ENCODE measurements at regions not wholly inside any gene's neighbourhood (a gene's known extent, or its start where the extent isn't known, plus 50 kb on each side); places are given as distances from the start of the nearest gene placed in this dataset.

- Histone ChIP-seq H3K4me1 (no peaks in the 10 kb centered on the region), H3K9me3 (no peaks in the 10 kb centered on the region), H3K4me3 (no peak overlapping the region), H3K27me3 (ENCODE audit: insufficient read depth in 3 of 3, low read length in 2 of 3) (no peaks in the 10 kb centered on the region), H3K27ac (no peak overlapping the region), H3K36me3 (ENCODE audit: insufficient read depth in 1 of 2, low read depth in 1 of 2) (no peaks in the 10 kb centered on the region)
- no peak for TF ChIP-seq CTCF (IDR thresholded peaks at IDR 0.05)
- ATAC-seq: no peak
- intact Hi-C loops (cut with DNase I): no loop called here
- DNase-seq: no peak
Measured at GRCh38 chr11:24005202-24005876, 491.5 kb upstream of the LUZP2 start.

GRCh38 chr11:24043842-24044241, 453.0 kb upstream of the LUZP2 start:
- no peaks in the 10 kb centered on the region for H3K9me3 ChIP-seq
- intact Hi-C loops (cut with DNase I): no loop called here
- WGBS, 3 donors: 73 to 91% (median 90%) methylated on average over 3 of the region's 3 CpGs
- no peak overlapping the region for H3K4me3 ChIP-seq
- H3K36me3 ChIP-seq (ENCODE audit: insufficient read depth in 1 of 2, low read depth in 1 of 2): no peaks in the 10 kb centered on the region
- ATAC-seq (no peak), DNase-seq (no peak)
- H3K4me1 ChIP-seq: no peaks in the 10 kb centered on the region
- no peak for TF ChIP-seq CTCF (IDR thresholded peaks at IDR 0.05)
- peaks cover 0 to 2% (median 0%) of the 10 kb centered on the region in 3 donors for H3K27me3 ChIP-seq (ENCODE audit: insufficient read depth in 3 of 3, low read length in 2 of 3)
- H3K27ac ChIP-seq: no peak overlapping the region

GRCh38 chr11:24046731-24047130, 450.1 kb upstream of the LUZP2 start:
- ATAC-seq (no peak), DNase-seq (no peak)
- no peaks in the 10 kb centered on the region for H3K36me3 ChIP-seq (ENCODE audit: insufficient read depth in 1 of 2, low read depth in 1 of 2)
- H3K4me1 ChIP-seq: no peaks in the 10 kb centered on the region
- no peaks in the 10 kb centered on the region for H3K27me3 ChIP-seq (ENCODE audit: insufficient read depth in 3 of 3, low read length in 2 of 3)
- 63 to 77% (median 69%) methylated on average over 1 of the region's 1 CpG for WGBS, 3 donors
- intact Hi-C loops (cut with DNase I): no loop called here
- TF ChIP-seq CTCF (IDR thresholded peaks at IDR 0.05): no peak
- H3K4me3 ChIP-seq: no peak overlapping the region
- H3K9me3 ChIP-seq: no peaks in the 10 kb centered on the region
- no peak overlapping the region for H3K27ac ChIP-seq

- ATAC-seq: no peak
- no peak for DNase-seq
- Histone ChIP-seq H3K9me3 (no peaks in the 10 kb centered on the region), H3K4me3 (no peak overlapping the region), H3K4me1 (no peaks in the 10 kb centered on the region), H3K36me3 (ENCODE audit: insufficient read depth in 1 of 2, low read depth in 1 of 2) (no peaks in the 10 kb centered on the region), H3K27me3 (ENCODE audit: insufficient read depth in 3 of 3, low read length in 2 of 3) (no peaks in the 10 kb centered on the region), H3K27ac (no peak overlapping the region)
- no peak for TF ChIP-seq CTCF (IDR thresholded peaks at IDR 0.05)
- intact Hi-C loops (cut with DNase I): no loop called here
Measured at GRCh38 chr11:24056051-24056450, 440.8 kb upstream of the LUZP2 start.

- Histone ChIP-seq H3K27me3 (ENCODE audit: insufficient read depth in 3 of 3, low read length in 2 of 3) (no peaks in the 10 kb centered on the region), H3K9me3 (no peaks in the 10 kb centered on the region), H3K36me3 (ENCODE audit: insufficient read depth in 1 of 2, low read depth in 1 of 2) (no peaks in the 10 kb centered on the region), H3K4me1 (no peaks in the 10 kb centered on the region), H3K27ac (no peak overlapping the region), H3K4me3 (no peak overlapping the region)
- TF ChIP-seq CTCF (IDR thresholded peaks at IDR 0.05): no peak
- DNase-seq: no peak
- intact Hi-C loops (cut with DNase I): no loop called here
- no peak for ATAC-seq
- 73 to 97% (median 92%) methylated on average over 3 of the region's 3 CpGs for WGBS, 3 donors
Measured at GRCh38 chr11:24060125-24060524, 436.7 kb upstream of the LUZP2 start.
